BLaER1 treated with 17β-estradiol and CSF1 and Interleukin-3, amounts not matched to agents 10 nM and 100 nM (cell line): ENCODE measurements at regions not wholly inside any gene's neighbourhood (a gene's known extent, or its start where the extent isn't known, plus 50 kb on each side); places are given as distances from the start of the nearest gene placed in this dataset.

Experiments used
- H3K27ac ChIP-seq, 11 experiments: shearing (Covaris generic); formaldehyde crosslinking; 2 replicates each; pipeline ENCODE4 v1.8.1; 2022
- H3K27me3 ChIP-seq, 11 experiments: shearing (Covaris generic); formaldehyde crosslinking; 2 replicates each; pipeline ENCODE4 v1.8.1; 2022
- H3K36me3 ChIP-seq, 11 experiments: shearing (Covaris generic); formaldehyde crosslinking; 2 replicates each; pipeline ENCODE4 v1.8.1; 2022
- H3K4me1 ChIP-seq, 10 experiments: shearing (Covaris generic); formaldehyde crosslinking; 2 replicates each; pipeline ENCODE4 v1.8.1; 2022
- H3K4me2 ChIP-seq, 11 experiments: shearing (Covaris generic); formaldehyde crosslinking; 2 replicates each; pipeline ENCODE4 v1.8.1; 2022
- H3K4me3 ChIP-seq, 10 experiments: shearing (Covaris generic); formaldehyde crosslinking; 2 replicates each; pipeline ENCODE4 v1.8.1; 2022
- H3K9ac ChIP-seq, 11 experiments: shearing (Covaris generic); formaldehyde crosslinking; 2 replicates each; pipeline ENCODE4 v1.8.1; 2022
- H3K9me3 ChIP-seq, 11 experiments: shearing (Covaris generic); formaldehyde crosslinking; replicated peaks in 1 of 11; 2 replicates each; pipeline ENCODE4 v1.8.1; 2022
- H4K20me1 ChIP-seq, 11 experiments: shearing (Covaris generic); formaldehyde crosslinking; 2 replicates each; pipeline ENCODE4 v1.8.1; 2022
- Cebpa-rat ChIP-seq, 11 experiments: shearing (Covaris generic); IDR thresholded peaks; 2 replicates each; pipeline ENCODE4 v1.8.1; 2022

DNA sequence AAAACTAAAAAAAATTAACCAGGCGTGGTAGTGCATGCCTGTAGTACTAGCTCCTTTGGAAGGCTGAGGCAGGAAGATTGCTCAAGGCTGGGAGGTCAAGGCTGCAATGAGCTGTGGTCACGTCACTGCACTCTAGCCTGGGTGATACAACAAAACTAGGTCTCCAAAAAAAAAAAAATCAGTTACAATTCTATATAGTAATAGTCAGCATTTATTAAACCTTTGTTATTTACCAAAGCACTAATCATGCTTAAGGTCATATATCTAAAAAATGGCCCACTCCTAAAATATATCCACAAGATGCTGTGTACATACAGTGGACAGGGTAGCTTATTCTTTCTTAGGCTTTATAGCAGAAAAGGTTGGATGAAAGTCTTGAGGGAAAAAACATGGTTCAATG lies 152.4 kb downstream of the TFAP2A start:
- Histone ChIP-seq H3K36me3 (no peaks in the 10 kb centered on the region), H3K27ac (no peak overlapping the region), H4K20me1 (no peaks in the 10 kb centered on the region), H3K4me1 (no peaks in the 10 kb centered on the region), H3K9ac (no peak overlapping the region), H3K9me3 (peaks cover 0 to 2% (median 0%) of the 10 kb centered on the region in 11 experiments; a peak in 2 of 22 replicates), H3K4me2 (no peak overlapping the region), H3K27me3 (no peaks in the 10 kb centered on the region), H3K4me3 (no peak overlapping the region)
- TF ChIP-seq Cebpa-rat (IDR thresholded peaks at IDR 0.05) = no peak

DNA sequence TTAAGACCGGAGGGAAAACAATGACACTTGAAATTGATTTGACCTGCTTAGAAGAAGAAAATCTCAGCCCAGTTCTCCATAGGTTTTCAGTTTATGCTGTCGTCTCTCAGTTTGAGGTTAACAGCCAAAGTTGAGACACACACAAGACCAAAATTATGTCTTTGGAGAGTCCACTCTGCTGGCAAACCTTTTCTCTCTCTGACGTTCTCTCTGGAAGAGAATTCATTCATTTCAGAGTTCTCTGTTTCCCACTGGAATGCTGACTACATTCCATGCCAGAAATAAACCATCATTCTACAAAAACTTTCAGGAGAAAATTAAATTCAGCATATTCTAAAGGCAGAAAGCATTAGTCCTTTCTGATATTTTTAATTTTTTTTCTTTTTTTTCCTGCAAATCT lies 155.2 kb downstream of the TFAP2A start:
- no peak for TF ChIP-seq Cebpa-rat (IDR thresholded peaks at IDR 0.05)
- no peak overlapping the region for H3K27ac ChIP-seq
- no peaks in the 10 kb centered on the region for H3K36me3 ChIP-seq

DNA sequence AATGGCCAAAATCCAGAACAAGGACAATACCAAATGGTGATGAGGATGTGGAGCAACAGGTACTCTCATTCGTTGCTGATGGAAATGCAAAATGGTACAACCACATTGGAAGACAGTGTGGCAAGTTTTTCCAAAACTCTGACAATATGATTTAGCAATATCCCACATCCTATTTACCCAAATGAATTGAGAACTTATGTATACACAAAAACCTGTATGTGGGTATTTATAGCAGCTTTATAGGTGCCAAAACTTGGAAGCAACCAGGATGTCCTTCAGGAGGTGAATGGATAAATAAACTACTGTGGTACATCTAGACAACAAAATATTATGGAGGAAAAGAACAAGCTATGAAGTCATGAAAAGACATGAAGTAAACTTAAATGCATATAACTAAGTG lies 156.5 kb downstream of the TFAP2A start:
- no peak overlapping the region for H3K27ac ChIP-seq

More for the DNA sequence above, 155.2 kb downstream of the TFAP2A start:
- Histone ChIP-seq H3K27me3 (no peaks in the 10 kb centered on the region), H3K9ac (no peak overlapping the region), H3K4me3 (no peak overlapping the region), H3K4me1 (no peaks in the 10 kb centered on the region), H3K9me3 (peaks cover 0 to 15% (median 0%) of the 10 kb centered on the region in 11 experiments; a peak in 4 of 22 replicates), H3K4me2 (no peak overlapping the region), H4K20me1 (no peaks in the 10 kb centered on the region)

DNA sequence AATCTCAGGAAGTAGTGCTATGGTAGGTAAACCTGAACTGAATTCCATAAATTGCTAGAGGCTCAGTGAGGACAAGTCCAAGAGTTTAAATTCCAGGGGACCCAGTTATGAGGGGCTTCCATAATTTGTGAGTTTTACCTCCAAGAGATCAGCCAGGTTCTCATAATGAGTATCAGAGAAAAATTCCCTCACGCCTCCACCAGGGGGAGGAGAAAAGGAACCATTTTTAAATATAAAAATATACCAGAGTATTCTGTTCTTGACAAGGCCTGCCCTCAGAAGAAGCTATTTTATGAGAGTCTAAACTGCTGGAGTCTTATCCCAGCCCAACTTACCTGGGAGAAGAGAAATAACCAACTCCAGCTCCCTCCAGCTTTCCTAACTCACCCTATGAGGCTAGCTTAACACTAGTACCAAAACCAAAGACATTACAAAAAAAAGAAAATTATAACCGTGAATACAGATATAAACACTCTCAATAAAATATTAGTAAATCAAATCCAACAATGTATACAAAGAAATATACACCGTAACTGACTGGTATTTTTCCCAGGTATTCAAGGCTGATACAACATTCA lies 158.7 kb downstream of the TFAP2A start:
- no peaks in the 10 kb centered on the region for H4K20me1 ChIP-seq
- H3K4me2 ChIP-seq = no peak overlapping the region
- H3K27me3 ChIP-seq = no peaks in the 10 kb centered on the region
- no peaks in the 10 kb centered on the region for H3K36me3 ChIP-seq
- H3K4me1 ChIP-seq = no peaks in the 10 kb centered on the region
- no peak overlapping the region for H3K4me3 ChIP-seq
- H3K9me3 ChIP-seq = peaks cover 0 to 15% (median 0%) of the 10 kb centered on the region in 11 experiments; a peak in 4 of 22 replicates
- H3K9ac ChIP-seq = no peak overlapping the region
- H3K27ac ChIP-seq = no peak overlapping the region
- no peak for TF ChIP-seq Cebpa-rat (IDR thresholded peaks at IDR 0.05)

More for the DNA sequence above, 156.5 kb downstream of the TFAP2A start:
- no peak overlapping the region for H3K4me3 ChIP-seq
- no peaks in the 10 kb centered on the region for H3K27me3 ChIP-seq
- H3K4me2 ChIP-seq = no peak overlapping the region
- no peak for TF ChIP-seq Cebpa-rat (IDR thresholded peaks at IDR 0.05)
- no peak overlapping the region for H3K9ac ChIP-seq
- no peaks in the 10 kb centered on the region for H3K36me3 ChIP-seq
- no peaks in the 10 kb centered on the region for H4K20me1 ChIP-seq
- peaks cover 0 to 15% (median 0%) of the 10 kb centered on the region in 11 experiments; a peak in 4 of 22 replicates for H3K9me3 ChIP-seq
- H3K4me1 ChIP-seq = no peaks in the 10 kb centered on the region

DNA sequence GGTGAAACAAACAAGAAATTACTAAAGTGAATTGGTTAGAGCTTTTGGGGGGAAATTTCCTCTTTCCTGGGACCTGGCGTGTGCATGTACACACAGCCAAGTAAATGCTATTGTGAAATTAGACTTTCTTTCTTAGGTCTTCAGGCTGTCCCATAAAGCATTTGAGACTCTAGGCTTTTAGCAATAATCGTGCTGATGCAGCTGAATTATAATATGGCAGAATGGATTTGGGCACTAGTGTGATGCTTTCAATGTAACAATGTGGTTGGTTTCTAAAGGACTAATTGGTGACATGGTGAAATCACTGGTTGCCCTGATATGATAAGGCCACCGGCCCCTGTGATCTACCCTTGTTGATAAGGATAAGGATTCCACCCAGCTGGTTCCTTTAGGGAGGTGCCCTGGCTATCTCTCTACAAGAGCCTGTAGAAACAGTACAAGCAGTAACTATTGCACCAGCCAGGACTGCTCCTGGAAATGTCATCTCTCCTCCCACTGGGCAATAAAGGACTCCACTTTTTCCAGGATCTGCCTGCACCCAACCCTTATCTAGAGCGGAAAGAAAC lies 164.1 kb downstream of the TFAP2A start:
- Histone ChIP-seq H3K9ac (no peak overlapping the region), H3K4me3 (no peak overlapping the region), H3K36me3 (no peaks in the 10 kb centered on the region), H3K4me2 (no peak overlapping the region), H3K27me3 (no peaks in the 10 kb centered on the region), H4K20me1 (no peaks in the 10 kb centered on the region), H3K27ac (no peak overlapping the region), H3K9me3 (no peaks in the 10 kb centered on the region), H3K4me1 (peaks cover 0 to 18% (median 0%) of the 10 kb centered on the region in 10 experiments; a peak in 8 of 20 replicates)
- no peak for TF ChIP-seq Cebpa-rat (IDR thresholded peaks at IDR 0.05)

DNA sequence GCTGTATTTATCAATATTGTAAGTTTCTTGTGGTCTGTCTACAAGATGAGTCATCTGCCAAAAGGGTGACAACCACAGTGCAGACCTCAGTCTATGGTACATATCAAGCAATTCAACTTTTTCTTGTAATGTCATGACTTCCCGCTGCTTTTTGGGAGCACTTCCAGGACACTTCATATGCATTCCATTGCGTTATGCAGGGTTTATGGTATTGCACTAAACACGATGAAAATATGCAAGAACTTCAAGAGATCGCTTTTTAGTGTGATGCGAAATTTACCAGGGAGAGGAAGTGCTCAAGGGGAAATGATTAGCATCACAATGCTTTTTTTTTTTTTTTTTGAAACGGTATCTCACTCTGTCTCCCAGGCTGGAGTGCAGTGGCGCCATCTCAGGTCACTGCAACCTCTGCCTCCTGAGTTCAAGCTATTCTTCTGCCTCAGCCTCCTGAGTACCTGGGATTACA lies 166.5 kb downstream of the TFAP2A start:
- Histone ChIP-seq H3K9ac (no peak overlapping the region), H3K27ac (no peak overlapping the region), H3K4me3 (no peak overlapping the region), H4K20me1 (no peaks in the 10 kb centered on the region), H3K4me2 (peak overlapping the region in 4 of 11 experiments; percentile 24 to 56 (median 52); a peak in 7 of 22 replicates), H3K9me3 (no peaks in the 10 kb centered on the region), H3K4me1 (peaks cover 0 to 18% (median 0%) of the 10 kb centered on the region in 10 experiments; a peak in 8 of 20 replicates), H3K36me3 (no peaks in the 10 kb centered on the region), H3K27me3 (no peaks in the 10 kb centered on the region)
- no peak for TF ChIP-seq Cebpa-rat (IDR thresholded peaks at IDR 0.05)

DNA sequence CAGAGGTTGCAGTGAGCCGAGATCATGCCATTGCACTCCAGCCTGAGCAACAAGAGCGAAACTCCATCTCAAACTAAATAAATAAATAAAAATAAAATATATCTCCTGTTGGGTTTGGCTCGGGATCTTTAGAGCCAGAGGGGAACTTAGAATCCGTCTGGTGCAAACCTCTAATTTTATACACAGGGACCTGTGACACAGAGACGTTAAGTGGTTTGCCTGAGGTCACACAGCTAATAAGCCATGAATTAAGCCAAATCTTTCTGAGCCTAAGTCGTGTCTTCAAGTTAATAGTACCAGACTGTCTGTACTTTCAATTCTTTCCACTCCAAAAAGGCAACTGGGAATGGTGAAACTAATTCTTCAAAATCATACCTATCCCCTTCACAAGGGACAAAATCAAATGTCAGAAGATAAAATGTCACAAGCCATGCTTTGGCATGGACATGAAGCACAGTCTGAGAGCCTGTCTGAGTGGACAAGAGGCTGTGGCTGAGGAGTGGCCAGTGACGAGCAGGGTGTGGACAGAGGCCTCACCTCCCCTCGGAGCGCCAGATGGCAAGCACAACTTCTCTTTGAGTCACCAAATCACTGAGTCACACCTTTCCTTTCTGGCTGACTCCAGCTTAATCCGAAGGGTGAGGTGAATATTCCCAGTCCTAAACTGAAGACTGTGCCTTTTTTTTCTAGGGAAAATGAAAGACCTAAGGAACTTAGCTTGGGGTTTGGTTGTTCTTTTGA lies 177.4 kb downstream of the TFAP2A start:
- no peak for TF ChIP-seq Cebpa-rat (IDR thresholded peaks at IDR 0.05)
- no peak overlapping the region for H3K9ac ChIP-seq
- H3K4me3 ChIP-seq = no peak overlapping the region
- no peak overlapping the region for H3K4me2 ChIP-seq
- no peak overlapping the region for H3K27ac ChIP-seq
- H3K27me3 ChIP-seq = no peaks in the 10 kb centered on the region
- no peaks in the 10 kb centered on the region for H3K36me3 ChIP-seq
- no peaks in the 10 kb centered on the region for H3K9me3 ChIP-seq
- H4K20me1 ChIP-seq = no peaks in the 10 kb centered on the region
- peaks cover 0 to 5% (median 0%) of the 10 kb centered on the region in 10 experiments; a peak in 3 of 20 replicates for H3K4me1 ChIP-seq

DNA sequence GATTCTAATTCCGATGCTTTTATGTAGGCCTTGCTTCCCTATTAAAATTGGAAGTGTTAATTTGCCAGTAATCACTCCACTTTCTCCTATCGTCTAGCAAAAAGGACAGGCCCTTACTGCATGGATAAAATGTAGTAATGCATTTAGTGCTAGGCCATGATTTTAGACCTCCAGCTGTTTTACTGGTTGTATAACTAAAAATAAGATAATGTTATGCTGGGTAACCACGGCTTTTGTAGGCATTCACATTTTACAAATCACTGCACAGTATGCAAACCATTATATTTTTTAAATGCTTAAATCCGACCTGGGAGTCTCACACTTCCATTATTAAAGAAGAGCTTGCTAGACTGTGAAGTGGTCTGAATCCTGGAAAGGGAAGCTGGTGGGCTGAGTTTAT lies 179.5 kb downstream of the TFAP2A start:
- H3K4me3 ChIP-seq = no peak overlapping the region
- no peak overlapping the region for H3K9ac ChIP-seq

DNA sequence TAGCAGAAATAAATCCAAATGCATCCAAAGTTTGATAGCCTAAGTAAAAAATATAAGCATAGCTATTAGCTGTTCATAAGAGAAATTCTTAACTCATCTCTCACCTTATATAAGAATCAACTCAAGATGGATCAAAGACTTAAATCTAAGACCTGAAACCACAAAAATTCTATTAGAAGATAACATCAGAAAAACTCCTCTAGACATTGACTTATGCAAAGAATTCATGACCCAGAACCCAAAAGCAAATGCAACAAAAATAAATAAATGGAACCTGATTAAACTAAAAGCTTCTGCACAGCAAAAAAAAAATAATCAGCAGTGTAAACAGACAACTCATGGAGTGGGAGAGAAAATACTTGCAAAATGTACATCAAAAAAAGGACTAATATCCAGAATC lies 184.3 kb downstream of the TFAP2A start:
- H4K20me1 ChIP-seq = no peaks in the 10 kb centered on the region
- peaks cover 0 to 4% (median 0%) of the 10 kb centered on the region in 10 experiments; a peak in 3 of 20 replicates for H3K4me1 ChIP-seq
- H3K27ac ChIP-seq = no peak overlapping the region
- peaks cover 0 to 12% (median 6%) of the 10 kb centered on the region in 11 experiments; a peak in 8 of 22 replicates for H3K9me3 ChIP-seq
- TF ChIP-seq Cebpa-rat (IDR thresholded peaks at IDR 0.05) = no peak
- H3K4me3 ChIP-seq = no peak overlapping the region
- no peaks in the 10 kb centered on the region for H3K27me3 ChIP-seq
- no peaks in the 10 kb centered on the region for H3K36me3 ChIP-seq
- no peak overlapping the region for H3K9ac ChIP-seq
- H3K4me2 ChIP-seq = no peak overlapping the region

More for the DNA sequence above, 179.5 kb downstream of the TFAP2A start:
- Histone ChIP-seq H3K9me3 (no peaks in the 10 kb centered on the region), H3K4me2 (peak overlapping the region in 2 of 11 experiments; percentile 5 to 8; a peak in 3 of 22 replicates), H3K27ac (no peak overlapping the region), H3K27me3 (no peaks in the 10 kb centered on the region), H4K20me1 (no peaks in the 10 kb centered on the region), H3K36me3 (no peaks in the 10 kb centered on the region), H3K4me1 (peaks cover 0 to 5% (median 0%) of the 10 kb centered on the region in 10 experiments; a peak in 3 of 20 replicates)
- no peak for TF ChIP-seq Cebpa-rat (IDR thresholded peaks at IDR 0.05)
